ENCODE measurements at regions not wholly inside any gene's neighbourhood (a gene's known extent, or its start where the extent isn't known, plus 50 kb on each side); places are given as distances from the start of the nearest gene placed in this dataset.

DNA sequence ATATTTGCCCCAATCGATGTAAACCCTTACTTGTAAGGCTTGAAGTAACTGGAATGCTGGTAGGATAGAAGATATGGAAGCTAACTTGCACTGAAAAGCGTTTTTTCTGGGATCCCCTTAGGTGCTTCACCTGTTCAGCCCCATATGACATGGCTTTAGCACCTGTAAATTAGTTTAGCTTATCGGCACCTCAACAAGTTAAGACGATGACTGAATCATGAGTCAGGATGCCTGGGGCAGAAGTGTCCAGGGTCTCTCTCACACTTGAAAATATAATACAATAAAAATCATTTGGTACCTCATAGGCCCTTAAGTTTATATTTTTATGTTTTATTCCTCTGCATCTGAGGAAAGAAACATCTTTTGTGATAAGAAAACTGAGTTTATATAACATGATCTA lies 409.2 kb upstream of the LRRC4C start:
- TF ChIP-seq SUZ12 (IDR thresholded peaks at IDR 0.05; ENCODE audit: extremely low read depth, insufficient read depth, insufficient read length) = no peak
- no peak for TF ChIP-seq YY1 (IDR thresholded peaks at IDR 0.05; ENCODE audit: insufficient read depth, insufficient read length)

Measured in NT2/D1 (cell line).